ENCODE measurements at regions not wholly inside any gene's neighbourhood (a gene's known extent, or its start where the extent isn't known, plus 50 kb on each side); places are given as distances from the start of the nearest gene placed in this dataset.

DNA sequence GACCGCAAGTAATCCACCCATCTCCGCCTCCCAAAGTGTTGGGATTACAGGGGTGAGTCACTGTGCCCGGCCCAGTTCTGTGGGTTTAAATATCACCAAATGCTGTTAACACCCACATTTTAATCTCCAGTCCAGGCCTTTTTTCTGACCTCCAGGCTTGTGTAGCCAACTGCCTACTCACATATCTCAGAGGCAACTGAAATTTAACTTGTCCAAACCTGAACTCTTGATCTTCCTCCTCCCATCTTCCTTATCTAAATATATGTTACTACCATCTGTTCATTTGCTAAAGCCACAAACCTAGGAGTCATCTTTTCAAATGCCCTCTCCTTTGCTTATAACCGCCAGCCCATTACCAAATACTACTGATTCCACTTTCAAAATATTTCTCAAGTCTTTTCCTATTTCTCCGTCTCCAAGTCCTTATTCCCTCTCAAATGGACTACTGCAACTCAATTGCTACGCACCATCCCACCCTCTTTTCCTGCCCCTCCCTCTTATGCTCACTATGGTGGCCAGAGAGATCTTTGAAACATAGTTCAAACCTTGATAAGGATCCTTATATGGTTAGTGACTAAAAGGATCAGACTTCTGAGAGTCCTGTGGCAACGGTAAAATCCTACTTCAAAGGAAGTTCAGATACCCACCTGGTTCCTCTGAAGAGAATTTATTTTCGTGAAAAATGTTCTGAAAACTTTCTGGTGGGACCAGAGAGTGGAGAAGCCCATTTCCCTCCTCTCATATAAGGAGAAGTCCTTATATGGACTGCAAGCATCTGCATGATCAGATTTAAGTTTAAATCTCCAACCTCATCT, 78.5 kb upstream of the CDC42BPA start:
- WGBS (ENCODE audit: insufficient coverage, low coverage, low lambda C conversion rate, missing lambda C conversion rate): 71% methylated on average over 8 of the region's 8 CpGs
- H3K4me1 ChIP-seq: no peaks in the 10 kb centered on the region
- intact Hi-C loops (cut with DNase I): no loop called here

DNA sequence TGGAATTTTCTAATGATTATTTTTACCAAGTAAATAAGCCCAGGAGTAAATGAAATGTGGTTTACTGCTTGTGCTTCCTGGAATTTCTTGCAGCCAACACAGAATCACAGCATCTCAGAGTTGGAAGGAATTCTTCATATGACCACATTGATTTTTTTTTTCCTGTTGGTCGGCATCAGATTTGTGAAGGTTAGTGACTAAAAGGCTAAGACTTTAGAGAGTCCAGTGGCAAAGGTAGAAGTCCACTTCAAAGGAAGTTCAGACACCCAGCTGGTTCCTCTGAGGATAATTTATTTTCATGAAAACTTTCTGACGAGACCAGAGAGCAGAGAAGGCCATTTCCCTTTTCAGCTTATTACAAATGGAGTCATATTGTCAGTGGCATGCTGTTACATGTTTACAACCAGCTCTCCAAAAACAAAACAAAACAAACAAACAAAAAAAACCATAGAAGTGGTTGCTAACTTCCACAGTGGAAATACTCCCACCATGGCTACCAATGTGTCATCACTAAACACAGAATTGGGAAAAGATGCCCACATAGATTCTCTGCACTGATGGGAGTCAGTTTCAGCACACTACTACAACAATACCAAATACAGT, 77.2 kb upstream of the CDC42BPA start:
- Histone ChIP-seq H3K27me3 (no peaks in the 10 kb centered on the region), H3K27ac (no peak overlapping the region), H3K9me3 (no peaks in the 10 kb centered on the region), H3K4me3 (no peak overlapping the region), H3K36me3 (no peaks in the 10 kb centered on the region), H3K4me1 (no peaks in the 10 kb centered on the region)
- 69% methylated on average over 2 of the region's 2 CpGs for WGBS (ENCODE audit: insufficient coverage, low coverage, low lambda C conversion rate, missing lambda C conversion rate)
- DNase-seq (no peak), ATAC-seq (no peak)
- TF ChIP-seq, protein P1, sequence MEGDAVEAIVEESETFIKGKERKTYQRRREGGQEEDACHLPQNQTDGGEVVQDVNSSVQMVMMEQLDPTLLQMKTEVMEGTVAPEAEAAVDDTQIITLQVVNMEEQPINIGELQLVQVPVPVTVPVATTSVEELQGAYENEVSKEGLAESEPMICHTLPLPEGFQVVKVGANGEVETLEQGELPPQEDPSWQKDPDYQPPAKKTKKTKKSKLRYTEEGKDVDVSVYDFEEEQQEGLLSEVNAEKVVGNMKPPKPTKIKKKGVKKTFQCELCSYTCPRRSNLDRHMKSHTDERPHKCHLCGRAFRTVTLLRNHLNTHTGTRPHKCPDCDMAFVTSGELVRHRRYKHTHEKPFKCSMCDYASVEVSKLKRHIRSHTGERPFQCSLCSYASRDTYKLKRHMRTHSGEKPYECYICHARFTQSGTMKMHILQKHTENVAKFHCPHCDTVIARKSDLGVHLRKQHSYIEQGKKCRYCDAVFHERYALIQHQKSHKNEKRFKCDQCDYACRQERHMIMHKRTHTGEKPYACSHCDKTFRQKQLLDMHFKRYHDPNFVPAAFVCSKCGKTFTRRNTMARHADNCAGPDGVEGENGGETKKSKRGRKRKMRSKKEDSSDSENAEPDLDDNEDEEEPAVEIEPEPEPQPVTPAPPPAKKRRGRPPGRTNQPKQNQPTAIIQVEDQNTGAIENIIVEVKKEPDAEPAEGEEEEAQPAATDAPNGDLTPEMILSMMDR (IDR thresholded peaks at IDR 0.05): no peak
- no peak for TF ChIP-seq POLR2A (IDR thresholded peaks at IDR 0.05)
- intact Hi-C loops (cut with DNase I): no loop called here

More for the DNA sequence above, 78.5 kb upstream of the CDC42BPA start:
- Histone ChIP-seq H3K4me3 (no peak overlapping the region), H3K27ac (no peak overlapping the region), H3K9me3 (no peaks in the 10 kb centered on the region), H3K27me3 (no peaks in the 10 kb centered on the region), H3K36me3 (no peaks in the 10 kb centered on the region)
- no peak for DNase-seq
- no peak for TF ChIP-seq POLR2A (IDR thresholded peaks at IDR 0.05)
- ATAC-seq: no peak

DNA sequence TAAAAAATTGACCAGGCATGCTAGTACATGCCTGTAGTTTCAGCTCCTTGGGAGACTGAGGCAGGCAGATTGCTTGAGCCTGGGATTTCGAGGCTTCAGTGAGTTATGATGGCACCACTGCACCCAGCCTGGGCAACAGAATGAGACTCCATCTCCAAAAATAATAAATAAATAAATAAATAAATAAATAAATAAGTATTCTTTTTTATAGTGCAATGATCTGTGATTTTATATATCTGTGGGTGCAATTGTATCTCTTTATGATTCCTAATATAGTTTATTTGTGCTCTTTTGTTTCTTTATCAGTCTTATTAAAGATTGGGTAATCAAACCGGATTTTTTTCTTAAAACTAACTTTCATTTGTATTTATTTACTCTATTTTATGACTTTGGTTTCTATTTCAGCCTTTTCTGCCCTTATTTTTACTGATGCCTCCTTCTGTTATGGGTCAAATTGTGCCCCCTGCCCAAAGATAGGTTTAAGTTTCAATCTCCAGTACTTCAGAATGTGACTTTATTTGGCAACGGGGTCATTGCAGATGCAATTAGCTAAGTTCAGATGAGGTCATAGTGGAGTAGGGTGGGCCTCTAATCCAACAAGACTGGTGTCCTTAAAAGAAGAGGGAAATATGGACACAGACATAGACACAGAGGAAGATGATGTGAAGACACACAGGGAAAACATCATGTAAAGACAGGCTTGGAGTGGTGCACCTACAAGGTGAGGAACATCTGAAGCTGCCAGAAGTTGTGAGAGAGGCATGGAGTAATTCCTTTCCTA, 74.9 kb upstream of the CDC42BPA start:
- 44% methylated on average over 3 of the region's 3 CpGs for WGBS (ENCODE audit: insufficient coverage, low coverage, low lambda C conversion rate, missing lambda C conversion rate)
- no peaks in the 10 kb centered on the region for H3K27me3 ChIP-seq
- no peaks in the 10 kb centered on the region for H3K36me3 ChIP-seq
- no peak for ATAC-seq
- DNase-seq: no peak
- intact Hi-C loops (cut with DNase I): no loop called here
- no peaks in the 10 kb centered on the region for H3K4me1 ChIP-seq
- H3K9me3 ChIP-seq: no peaks in the 10 kb centered on the region
- H3K4me3 ChIP-seq: no peak overlapping the region
- H3K27ac ChIP-seq: no peak overlapping the region
- TF ChIP-seq, protein P1 (IDR thresholded peaks at IDR 0.05): no peak
- no peak for TF ChIP-seq POLR2A (IDR thresholded peaks at IDR 0.05)

DNA sequence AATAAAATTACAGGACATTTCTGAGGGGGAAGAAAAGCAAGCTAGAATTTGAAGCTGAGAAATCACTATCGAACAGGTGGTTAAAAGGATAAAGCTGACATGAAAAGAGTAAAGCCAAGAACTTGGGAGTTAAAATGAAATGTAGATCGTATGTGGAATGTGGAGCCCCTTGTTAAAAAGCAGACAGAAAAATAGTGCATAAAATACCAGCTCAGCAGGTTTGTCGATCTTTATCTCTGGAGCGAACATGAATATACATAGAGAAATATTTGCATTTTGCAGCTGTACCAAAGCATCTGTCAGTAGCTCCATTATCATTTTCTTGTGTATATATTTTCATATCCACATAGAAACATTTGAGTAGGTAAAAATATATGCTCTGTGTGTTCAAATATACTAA, 73.6 kb upstream of the CDC42BPA start:
- no peak overlapping the region for H3K4me3 ChIP-seq
- no peak overlapping the region for H3K27ac ChIP-seq
- no peaks in the 10 kb centered on the region for H3K4me1 ChIP-seq
- H3K27me3 ChIP-seq: no peaks in the 10 kb centered on the region
- intact Hi-C loops (cut with DNase I): no loop called here
- 46% methylated on average over 4 of the region's 4 CpGs for WGBS (ENCODE audit: insufficient coverage, low coverage, low lambda C conversion rate, missing lambda C conversion rate)
- no peaks in the 10 kb centered on the region for H3K36me3 ChIP-seq
- no peak for ATAC-seq
- no peak for TF ChIP-seq POLR2A (IDR thresholded peaks at IDR 0.05)
- H3K9me3 ChIP-seq: no peaks in the 10 kb centered on the region
- DNase-seq: no peak

DNA sequence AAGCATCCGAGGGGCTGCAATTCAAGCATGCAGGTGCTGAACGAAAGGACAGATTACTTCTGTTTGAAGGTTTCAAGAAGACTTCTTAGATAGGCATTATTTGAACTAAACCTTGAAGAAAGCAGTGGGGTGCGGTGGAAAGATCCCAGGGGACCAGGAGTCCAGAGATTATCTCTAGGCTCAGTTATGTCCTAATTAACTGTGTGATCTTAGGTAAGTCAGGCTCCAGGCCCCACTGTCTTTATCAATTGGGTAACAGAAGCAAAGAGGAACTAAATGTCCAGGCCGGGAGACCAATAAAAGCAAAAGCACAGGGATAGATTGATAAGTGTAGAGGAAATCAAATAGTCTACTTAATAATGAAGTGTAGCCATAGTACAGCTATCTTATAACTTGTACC, 72.9 kb upstream of the CDC42BPA start:
- ATAC-seq (no peak), DNase-seq (no peak)
- no peaks in the 10 kb centered on the region for H3K27me3 ChIP-seq
- H3K36me3 ChIP-seq: no peaks in the 10 kb centered on the region
- TF ChIP-seq, protein P1 (IDR thresholded peaks at IDR 0.05): no peak
- TF ChIP-seq POLR2A (IDR thresholded peaks at IDR 0.05): no peak
- WGBS (ENCODE audit: insufficient coverage, low coverage, low lambda C conversion rate, missing lambda C conversion rate): 78% methylated on average over 4 of the region's 4 CpGs
- H3K4me1 ChIP-seq: no peaks in the 10 kb centered on the region
- H3K4me3 ChIP-seq: no peak overlapping the region
- no peak overlapping the region for H3K27ac ChIP-seq
- H3K9me3 ChIP-seq: no peaks in the 10 kb centered on the region
- intact Hi-C loops (cut with DNase I): no loop called here
